Esophagus squamous epithelium (tissue), 4 donors: ENCODE measurements at regions not wholly inside any gene's neighbourhood (a gene's known extent, or its start where the extent isn't known, plus 50 kb on each side); places are given as distances from the start of the nearest gene placed in this dataset.

ENCODE experiments used
- CTCF ChIP-seq, 6 experiments: fragments of 450-650 bp in 4 of 6; fragments of 200-600 bp in 2 of 6; sonication (generic) in 2 of 6; IDR thresholded peaks; one replicate each; pipeline ENCODE4 v1.5.1; 2016 to 2019; ENCODE audit warnings: antibody characterized with exemption in 6 of 6, mild to moderate bottlenecking in 4 of 6, moderate library complexity in 4 of 6
- POLR2A ChIP-seq, 4 donors: fragments of 450-650 bp; IDR thresholded peaks; one replicate each; pipeline ENCODE4 v1.6.1; 2017; ENCODE audit warnings: antibody characterized with exemption in 4 of 4, mild to moderate bottlenecking in 4 of 4, moderate library complexity in 3 of 4

GRCh38 chr4:127383666-127384065 lies 249.1 kb upstream of the INTU start:
- TF ChIP-seq POLR2A (IDR thresholded peaks at IDR 0.05) (no peak), CTCF (IDR thresholded peaks at IDR 0.05) (no peak)
